ENCODE measurements at regions not wholly inside any gene's neighbourhood (a gene's known extent, or its start where the extent isn't known, plus 50 kb on each side); places are given as distances from the start of the nearest gene placed in this dataset.

- TF ChIP-seq CTCF (IDR thresholded peaks at IDR 0.05) = no peak
Measured at GRCh38 chr5:112552216-112552615, 133.1 kb upstream of the EPB41L4A start.

GRCh38 chr5:112552791-112553190 lies 133.7 kb upstream of the EPB41L4A start:
- intact Hi-C loops (cut with DNase I) = loop anchor here in 1 of 2 donors (5.0 to 10.0 kb wide), 3 partner anchors 295 to 1052 kb away; partner anchors contain the start of gene REEP5
- no peak for TF ChIP-seq CTCF (IDR thresholded peaks at IDR 0.05)
- WGBS, 3 donors = 95 to 100% (median 97%) methylated on average over 4 of the region's 4 CpGs

More at GRCh38 chr5:112552216-112552615, 133.1 kb upstream of the EPB41L4A start:
- WGBS, 3 donors = 88 to 92% (median 92%) methylated on average over 9 of the region's 9 CpGs
- intact Hi-C loops (cut with DNase I) = loop anchor here in 1 of 2 donors (5.0 to 10.0 kb wide), 3 partner anchors 295 to 1053 kb away; partner anchors contain the start of gene REEP5
- Histone ChIP-seq H3K9me3 (no peaks in the 10 kb centered on the region), H3K36me3 (ENCODE audit: insufficient read depth in 1 of 2, low read depth in 1 of 2) (no peaks in the 10 kb centered on the region), H3K4me3 (no peak overlapping the region), H3K4me1 (no peaks in the 10 kb centered on the region), H3K27ac (no peak overlapping the region), H3K27me3 (ENCODE audit: insufficient read depth in 3 of 3, low read length in 2 of 3) (no peaks in the 10 kb centered on the region)
- ATAC-seq (no peak), DNase-seq (no peak)

GRCh38 chr5:112554101-112554977 lies 135.3 kb upstream of the EPB41L4A start:
- ATAC-seq = no peak
- no peak for DNase-seq
- H3K4me1 ChIP-seq = no peaks in the 10 kb centered on the region
- intact Hi-C loops (cut with DNase I) = loop anchor here in 1 of 2 donors (5.0 to 10.0 kb wide), 3 partner anchors 293 to 1050 kb away; partner anchors contain the start of gene REEP5
- H3K4me3 ChIP-seq = no peak overlapping the region
- H3K9me3 ChIP-seq = no peaks in the 10 kb centered on the region
- WGBS, 3 donors = 38 to 53% (median 42%) methylated on average over 13 of the region's 13 CpGs
- TF ChIP-seq CTCF (IDR thresholded peaks at IDR 0.05) = no peak
- H3K27ac ChIP-seq = no peak overlapping the region
- no peaks in the 10 kb centered on the region for H3K36me3 ChIP-seq (ENCODE audit: insufficient read depth in 1 of 2, low read depth in 1 of 2)
- H3K27me3 ChIP-seq (ENCODE audit: insufficient read depth in 3 of 3, low read length in 2 of 3) = no peaks in the 10 kb centered on the region

More at GRCh38 chr5:112552791-112553190, 133.7 kb upstream of the EPB41L4A start:
- no peak overlapping the region for H3K27ac ChIP-seq
- no peaks in the 10 kb centered on the region for H3K36me3 ChIP-seq (ENCODE audit: insufficient read depth in 1 of 2, low read depth in 1 of 2)
- no peaks in the 10 kb centered on the region for H3K27me3 ChIP-seq (ENCODE audit: insufficient read depth in 3 of 3, low read length in 2 of 3)
- DNase-seq (no peak), ATAC-seq (no peak)
- H3K4me1 ChIP-seq = no peaks in the 10 kb centered on the region
- H3K4me3 ChIP-seq = no peak overlapping the region
- no peaks in the 10 kb centered on the region for H3K9me3 ChIP-seq

GRCh38 chr5:112555197-112555596 lies 136.1 kb upstream of the EPB41L4A start:
- no peak overlapping the region for H3K27ac ChIP-seq
- 62 to 91% (median 67%) methylated on average over 2 of the region's 2 CpGs for WGBS, 3 donors

More at GRCh38 chr5:112555197-112555596, 136.1 kb upstream of the EPB41L4A start:
- no peaks in the 10 kb centered on the region for H3K9me3 ChIP-seq
- H3K27me3 ChIP-seq (ENCODE audit: insufficient read depth in 3 of 3, low read length in 2 of 3) = no peaks in the 10 kb centered on the region
- H3K36me3 ChIP-seq (ENCODE audit: insufficient read depth in 1 of 2, low read depth in 1 of 2) = no peaks in the 10 kb centered on the region
- DNase-seq (no peak), ATAC-seq (no peak)
- no peak overlapping the region for H3K4me3 ChIP-seq
- no peak for TF ChIP-seq CTCF (IDR thresholded peaks at IDR 0.05)
- intact Hi-C loops (cut with DNase I) = loop anchor here in 1 of 2 donors (10.0 kb wide), 2 partner anchors 370 to 1050 kb away; partner anchors contain the start of gene REEP5
- H3K4me1 ChIP-seq = no peaks in the 10 kb centered on the region
